ENCODE measurements at regions not wholly inside any gene's neighbourhood (a gene's known extent, or its start where the extent isn't known, plus 50 kb on each side); places are given as distances from the start of the nearest gene placed in this dataset.

DNA sequence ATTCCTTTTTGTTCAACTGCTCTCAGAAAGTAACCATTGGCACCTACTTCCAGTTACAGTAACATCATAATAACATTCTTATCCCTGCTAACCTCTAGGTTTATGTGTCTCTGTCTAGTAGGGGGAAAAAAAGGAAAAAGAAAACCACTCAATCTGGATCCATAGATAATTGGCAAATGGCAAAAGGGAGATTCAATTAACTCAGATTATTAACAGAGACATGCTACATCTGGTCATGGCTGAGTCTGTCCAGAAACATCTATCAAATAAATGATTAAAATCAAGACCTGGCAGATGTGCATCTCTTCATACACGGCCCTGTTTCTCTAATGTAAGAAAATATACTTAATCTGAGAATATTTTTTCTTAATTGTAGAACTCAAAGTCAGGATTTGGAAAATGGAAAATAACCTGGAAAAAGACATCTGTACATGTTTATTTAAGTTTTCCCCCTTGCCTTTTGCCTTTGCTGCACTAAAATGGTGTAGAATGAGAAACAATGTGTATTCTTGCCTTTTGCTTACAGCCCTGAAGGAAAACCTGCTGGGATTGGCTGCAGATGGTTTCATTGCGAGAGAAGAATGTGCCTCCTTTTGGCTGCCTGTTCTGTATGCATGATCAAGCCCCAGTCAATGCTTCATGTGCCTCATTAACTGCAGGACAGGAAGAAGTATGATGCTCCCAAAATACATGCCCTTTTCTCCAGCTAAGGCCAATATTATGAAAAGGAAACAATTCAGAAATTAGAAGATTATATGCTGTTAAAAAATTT, 921.6 kb upstream of the PCDH20 start:
- CTCF ChIA-PET = no interaction called here

DNA sequence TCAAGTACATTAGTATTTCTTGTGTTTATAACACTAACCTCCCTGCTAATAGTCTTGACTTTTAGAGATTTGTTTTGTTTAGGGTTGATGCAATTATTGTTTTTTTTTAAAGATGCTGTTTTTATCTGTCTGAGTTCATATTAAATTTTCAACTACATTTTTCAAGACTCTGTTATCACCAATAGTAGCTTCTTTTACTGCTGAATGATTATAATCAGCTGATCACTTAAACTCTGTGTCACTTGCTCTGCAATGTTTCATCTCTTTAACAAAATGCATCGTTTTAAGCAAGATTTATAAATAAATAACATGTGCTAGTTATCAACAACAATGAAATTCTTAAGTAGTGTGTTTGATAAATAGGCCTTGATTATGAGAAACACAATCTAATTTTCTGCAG, 920.9 kb upstream of the PCDH20 start:
- CTCF ChIA-PET = no interaction called here
- no peaks in the 10 kb centered on the region for H3K36me3 Mint-ChIP-seq
- H3K27ac Mint-ChIP-seq = no peak overlapping the region
- H3K4me3 Mint-ChIP-seq = no peak overlapping the region
- no peaks in the 10 kb centered on the region for H3K4me1 Mint-ChIP-seq
- no peak for DNase-seq
- no peaks in the 10 kb centered on the region for H3K27me3 Mint-ChIP-seq
- no peaks in the 10 kb centered on the region for H3K9me3 Mint-ChIP-seq

More for the DNA sequence above, 921.6 kb upstream of the PCDH20 start:
- no peak for DNase-seq
- no peaks in the 10 kb centered on the region for H3K4me1 Mint-ChIP-seq
- no peaks in the 10 kb centered on the region for H3K36me3 Mint-ChIP-seq
- H3K9me3 Mint-ChIP-seq = no peaks in the 10 kb centered on the region
- H3K27ac Mint-ChIP-seq = no peak overlapping the region
- no peak overlapping the region for H3K4me3 Mint-ChIP-seq
- H3K27me3 Mint-ChIP-seq = no peaks in the 10 kb centered on the region

DNA sequence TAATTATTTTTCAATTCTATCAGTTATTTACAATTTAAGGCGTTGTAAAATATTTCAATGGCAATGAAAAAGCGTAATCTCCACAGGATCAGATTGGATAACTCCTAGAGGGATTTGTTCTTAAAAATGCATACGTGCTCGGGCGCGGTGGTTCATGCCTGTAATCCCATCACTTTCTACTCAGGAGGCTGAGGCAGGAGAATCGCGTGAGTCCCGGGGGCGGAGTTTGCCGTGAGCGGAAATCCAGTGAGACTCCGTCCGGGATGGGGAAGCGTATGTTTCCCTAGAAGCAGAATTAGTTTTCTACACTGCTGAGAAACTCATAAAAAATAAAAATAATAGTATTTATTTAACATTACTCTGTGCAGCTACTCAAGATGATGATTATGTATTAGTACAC, 917.8 kb upstream of the PCDH20 start:
- no peak overlapping the region for H3K27ac Mint-ChIP-seq

DNA sequence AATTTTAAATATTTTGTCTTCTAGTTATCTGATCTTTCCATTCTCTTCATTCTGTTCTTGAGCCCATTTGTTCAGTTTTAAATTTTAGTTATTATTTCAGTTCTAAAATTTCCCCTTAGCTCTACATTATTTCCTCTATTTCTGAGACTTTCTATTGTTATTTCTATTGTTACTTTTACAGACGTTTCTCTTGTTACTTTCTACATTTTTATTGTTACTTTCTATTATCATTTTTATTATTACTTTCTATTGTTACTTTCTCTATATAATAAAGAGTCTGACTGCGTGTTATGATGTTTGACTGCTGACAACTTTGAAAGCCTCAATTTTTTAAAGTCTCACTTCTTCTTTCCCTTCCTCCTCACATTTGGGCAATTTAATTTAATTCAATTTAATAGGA, 915.7 kb upstream of the PCDH20 start:
- Mint-ChIP-seq H3K27me3 (no peaks in the 10 kb centered on the region), H3K36me3 (no peaks in the 10 kb centered on the region), H3K9me3 (peaks cover 6% of the 10 kb centered on the region), H3K4me3 (no peak overlapping the region), H3K27ac (no peak overlapping the region), H3K4me1 (no peaks in the 10 kb centered on the region)
- no peak for DNase-seq
- CTCF ChIA-PET = no interaction called here

More for the DNA sequence above, 917.8 kb upstream of the PCDH20 start:
- Mint-ChIP-seq H3K36me3 (no peaks in the 10 kb centered on the region), H3K27me3 (no peaks in the 10 kb centered on the region), H3K9me3 (no peaks in the 10 kb centered on the region), H3K4me1 (no peaks in the 10 kb centered on the region), H3K4me3 (no peak overlapping the region)
- CTCF ChIA-PET = no interaction called here
- DNase-seq = no peak

DNA sequence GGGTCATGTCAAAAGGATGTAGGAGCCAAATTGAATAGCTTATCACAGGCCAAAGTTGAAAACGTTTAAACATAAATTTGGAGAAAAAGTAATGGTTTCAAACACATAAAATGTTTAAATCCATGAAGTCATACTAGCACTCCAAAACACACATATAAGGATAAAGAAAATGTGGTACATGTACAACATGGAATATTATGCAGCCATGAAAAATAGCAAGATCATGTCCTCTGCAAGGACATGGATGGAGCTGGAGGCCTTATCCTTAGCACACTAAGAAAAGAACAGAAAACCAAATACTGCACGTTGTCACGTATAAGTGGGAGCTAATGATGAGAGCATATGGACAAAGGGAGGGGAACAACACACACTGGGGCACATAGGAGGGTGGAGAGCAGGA, 911.7 kb upstream of the PCDH20 start:
- CTCF ChIA-PET = no interaction called here
- H3K27ac Mint-ChIP-seq = no peak overlapping the region
- H3K4me1 Mint-ChIP-seq = no peaks in the 10 kb centered on the region
- H3K9me3 Mint-ChIP-seq = peaks cover 6% of the 10 kb centered on the region
- no peaks in the 10 kb centered on the region for H3K36me3 Mint-ChIP-seq
- H3K27me3 Mint-ChIP-seq = no peaks in the 10 kb centered on the region
- no peak for DNase-seq
- H3K4me3 Mint-ChIP-seq = no peak overlapping the region

DNA sequence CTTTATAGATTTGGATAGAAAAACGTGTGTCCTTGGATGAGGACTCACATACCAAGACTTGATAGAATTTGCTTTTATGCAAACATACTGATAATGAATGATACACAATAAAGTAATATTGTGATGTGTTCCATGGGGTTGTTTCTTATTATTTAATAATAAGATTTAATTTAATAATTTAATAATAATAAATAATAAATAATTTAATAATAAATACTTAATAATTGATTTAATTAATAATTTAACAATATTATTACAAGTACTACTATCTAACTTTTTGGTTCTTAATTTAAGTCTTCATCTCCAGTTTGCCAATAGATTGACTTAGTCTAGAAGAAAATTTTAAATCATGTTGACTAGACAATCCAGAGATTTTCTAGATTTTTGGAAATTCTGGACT, 909.2 kb upstream of the PCDH20 start:
- CTCF ChIA-PET = no interaction called here

DNA sequence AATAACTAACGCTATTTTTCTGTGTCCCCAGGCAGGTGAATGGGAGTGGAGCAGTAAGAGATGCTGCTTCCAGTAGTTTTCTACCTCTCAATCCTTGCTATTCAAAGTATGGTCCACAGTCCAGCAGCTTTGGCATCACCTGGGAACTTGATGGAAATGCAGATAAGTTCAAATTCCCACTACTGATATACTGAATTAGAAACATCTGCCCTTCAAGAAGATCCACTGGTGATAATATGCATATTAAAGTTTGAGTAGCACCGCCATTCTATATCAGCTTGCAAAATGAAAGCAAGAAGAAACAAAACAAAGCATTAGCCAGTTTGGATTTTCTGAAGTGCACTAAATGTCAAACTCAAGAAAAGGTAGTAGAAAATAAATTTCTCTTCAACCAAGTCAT, 906.2 kb upstream of the PCDH20 start:
- Mint-ChIP-seq H3K4me1 (no peaks in the 10 kb centered on the region), H3K27me3 (no peaks in the 10 kb centered on the region), H3K4me3 (no peak overlapping the region), H3K36me3 (no peaks in the 10 kb centered on the region), H3K9me3 (no peaks in the 10 kb centered on the region), H3K27ac (no peak overlapping the region)
- CTCF ChIA-PET = no interaction called here
- no peak for DNase-seq

More for the DNA sequence above, 909.2 kb upstream of the PCDH20 start:
- no peaks in the 10 kb centered on the region for H3K27me3 Mint-ChIP-seq
- no peak overlapping the region for H3K27ac Mint-ChIP-seq
- no peaks in the 10 kb centered on the region for H3K36me3 Mint-ChIP-seq
- H3K9me3 Mint-ChIP-seq = peaks cover 6% of the 10 kb centered on the region
- no peak overlapping the region for H3K4me3 Mint-ChIP-seq
- H3K4me1 Mint-ChIP-seq = no peaks in the 10 kb centered on the region
- no peak for DNase-seq

DNA sequence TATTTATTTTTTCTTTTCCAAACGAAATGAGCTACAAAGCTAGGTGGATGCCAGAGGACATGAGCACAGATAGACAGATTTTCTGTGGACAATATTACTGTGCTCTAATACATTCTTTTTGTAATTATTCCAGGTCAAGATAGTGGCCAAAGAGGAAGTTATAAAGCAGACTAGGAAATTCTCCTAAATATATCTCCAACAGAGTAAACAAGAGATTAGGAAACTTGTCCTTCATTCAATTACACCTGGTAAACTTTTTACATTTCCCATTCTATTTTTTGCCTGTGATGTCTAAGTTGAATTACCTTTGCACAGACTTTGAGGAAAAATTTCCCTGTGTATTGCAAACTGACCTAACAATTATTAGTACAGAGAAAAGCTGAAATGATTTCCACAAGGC, 905.5 kb upstream of the PCDH20 start:
- H3K4me3 Mint-ChIP-seq = no peak overlapping the region
- H3K27ac Mint-ChIP-seq = no peak overlapping the region
- CTCF ChIA-PET = no interaction called here
- no peaks in the 10 kb centered on the region for H3K9me3 Mint-ChIP-seq
- no peaks in the 10 kb centered on the region for H3K27me3 Mint-ChIP-seq
- DNase-seq = no peak
- H3K36me3 Mint-ChIP-seq = no peaks in the 10 kb centered on the region
- no peaks in the 10 kb centered on the region for H3K4me1 Mint-ChIP-seq

DNA sequence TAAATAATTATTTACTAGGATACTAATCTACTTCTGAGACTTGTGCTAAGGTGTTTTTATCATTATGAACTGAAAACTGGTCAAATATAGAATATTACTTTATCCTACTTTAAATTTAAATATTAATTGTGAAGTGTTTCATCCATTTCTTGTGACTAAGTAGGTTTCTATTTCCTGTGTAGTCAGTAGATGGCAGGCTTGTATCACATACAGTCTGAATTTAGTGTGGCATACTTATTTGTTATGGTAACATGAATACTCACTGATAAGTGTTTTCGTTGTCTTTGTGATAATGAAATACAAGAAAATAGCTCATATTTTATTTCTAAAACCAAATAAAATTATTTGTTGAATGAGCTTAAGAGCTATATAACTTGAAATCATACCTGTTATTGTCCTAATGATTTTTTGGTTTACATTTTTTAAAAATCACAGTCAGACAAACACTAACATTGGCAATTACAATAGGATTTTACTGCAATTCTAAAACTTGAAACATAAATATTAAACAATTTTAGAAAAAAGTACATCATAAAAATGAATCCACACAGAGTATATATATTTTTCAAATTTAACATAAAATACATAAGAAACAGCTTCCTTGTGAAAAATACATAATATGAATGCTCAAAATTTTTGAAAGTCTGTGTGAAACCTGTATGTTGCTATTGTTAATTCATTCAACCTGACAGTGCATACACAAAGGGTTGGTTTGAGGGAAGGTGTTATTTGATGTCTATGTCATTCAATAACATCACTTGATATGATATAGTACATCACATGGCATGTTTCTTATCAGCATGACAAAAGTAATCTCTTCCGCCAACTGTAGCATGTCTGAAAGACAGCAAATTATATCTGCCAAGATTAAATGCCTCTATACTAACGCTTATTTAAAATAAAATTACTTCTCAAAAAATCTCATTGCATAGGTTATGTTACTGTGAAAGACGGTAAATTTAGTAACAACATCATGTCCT, 904.8 kb upstream of the PCDH20 start:
- no peak for DNase-seq
- no peak overlapping the region for H3K27ac Mint-ChIP-seq
- no peaks in the 10 kb centered on the region for H3K9me3 Mint-ChIP-seq
- CTCF ChIA-PET = no interaction called here
- no peaks in the 10 kb centered on the region for H3K36me3 Mint-ChIP-seq
- H3K4me1 Mint-ChIP-seq = no peaks in the 10 kb centered on the region
- no peaks in the 10 kb centered on the region for H3K27me3 Mint-ChIP-seq
- no peak overlapping the region for H3K4me3 Mint-ChIP-seq

DNA sequence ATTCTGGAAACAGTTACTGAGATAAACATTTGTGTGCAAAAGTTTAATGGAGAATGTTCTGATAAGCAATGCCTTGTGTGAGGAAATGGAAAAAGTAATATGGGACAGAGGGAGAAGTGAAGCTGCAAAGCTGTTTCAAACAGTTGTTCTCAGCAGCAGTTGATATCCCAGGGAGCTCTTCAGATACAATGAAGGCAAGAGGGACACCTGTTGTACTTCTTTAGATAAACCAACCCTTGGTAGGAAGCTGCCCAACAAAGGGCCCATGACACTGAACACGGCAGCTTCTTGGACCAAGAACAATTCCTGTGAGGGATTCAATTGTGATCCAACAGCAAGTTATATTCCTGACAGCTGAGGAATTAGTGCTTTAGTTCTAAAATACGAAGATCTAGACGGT, 894.3 kb upstream of the PCDH20 start:
- Mint-ChIP-seq H3K9me3 (no peaks in the 10 kb centered on the region), H3K4me3 (no peak overlapping the region), H3K36me3 (no peaks in the 10 kb centered on the region), H3K27me3 (no peaks in the 10 kb centered on the region), H3K27ac (no peak overlapping the region), H3K4me1 (no peaks in the 10 kb centered on the region)
- CTCF ChIA-PET = no interaction called here
- no peak for DNase-seq

DNA sequence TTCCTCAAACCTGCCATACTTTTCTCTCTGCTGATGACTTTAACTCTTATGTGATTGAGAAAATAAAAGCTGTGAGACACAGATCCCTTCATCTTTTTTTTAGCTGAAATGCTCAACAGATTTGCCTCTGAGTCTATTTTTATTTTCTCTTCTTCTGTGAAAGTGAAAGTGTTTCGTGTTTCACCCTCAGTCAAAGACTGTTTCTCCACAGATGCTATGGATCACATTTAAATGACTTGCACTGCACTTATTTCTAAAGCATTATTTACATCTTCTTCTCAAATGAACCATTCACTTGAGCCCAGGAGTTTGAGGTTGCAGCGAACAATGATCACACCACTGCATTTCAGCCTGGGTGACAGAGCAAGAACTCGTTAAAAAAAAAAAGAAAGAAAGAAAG, 890.1 kb upstream of the PCDH20 start:
- CTCF ChIA-PET = no interaction called here
- Mint-ChIP-seq H3K4me3 (no peak overlapping the region), H3K4me1 (no peaks in the 10 kb centered on the region), H3K36me3 (no peaks in the 10 kb centered on the region), H3K9me3 (no peaks in the 10 kb centered on the region), H3K27ac (no peak overlapping the region), H3K27me3 (no peaks in the 10 kb centered on the region)
- no peak for DNase-seq

DNA sequence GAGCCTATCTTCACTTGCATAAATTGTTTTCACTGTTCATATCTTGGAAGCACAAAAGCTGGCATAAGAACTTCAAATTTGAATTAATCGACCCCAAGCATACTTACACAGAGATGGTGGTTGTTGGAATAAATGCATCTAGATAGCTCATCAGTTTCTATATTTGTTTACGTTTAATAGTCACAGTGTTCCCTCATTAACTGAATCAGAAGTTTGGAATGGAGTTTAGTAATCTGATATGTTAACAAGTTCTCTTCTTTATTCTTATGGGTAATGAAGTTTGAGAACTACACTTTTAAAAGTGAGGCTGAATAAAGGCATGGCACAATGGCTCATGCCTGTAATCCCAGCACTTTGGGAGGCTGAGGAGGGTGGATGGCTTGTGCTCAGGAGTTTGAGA, 886.7 kb upstream of the PCDH20 start:
- Mint-ChIP-seq H3K9me3 (no peaks in the 10 kb centered on the region), H3K4me3 (no peak overlapping the region), H3K4me1 (no peaks in the 10 kb centered on the region), H3K27me3 (no peaks in the 10 kb centered on the region), H3K36me3 (no peaks in the 10 kb centered on the region), H3K27ac (no peak overlapping the region)
- DNase-seq = no peak
- CTCF ChIA-PET = no interaction called here

DNA sequence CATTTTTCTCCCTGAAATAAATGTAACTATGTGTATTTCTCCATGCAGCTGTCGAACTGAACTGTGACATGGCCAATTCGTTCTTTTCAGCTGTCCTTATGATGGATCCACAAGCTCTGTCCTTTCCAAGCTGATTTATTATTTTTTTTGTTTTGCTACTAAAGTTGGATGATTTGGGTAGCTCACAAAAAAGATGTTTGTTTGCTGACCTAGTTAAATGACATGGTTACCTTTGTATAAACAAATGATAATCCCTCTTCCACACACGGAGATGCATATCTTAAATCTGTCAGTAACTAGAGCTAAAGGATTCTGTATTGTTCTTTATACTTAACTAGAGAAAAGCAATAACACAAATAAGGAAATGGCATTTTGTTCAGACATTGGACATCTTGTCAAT, 884.3 kb upstream of the PCDH20 start:
- no peaks in the 10 kb centered on the region for H3K36me3 Mint-ChIP-seq
- H3K27me3 Mint-ChIP-seq = no peaks in the 10 kb centered on the region
- no peak overlapping the region for H3K27ac Mint-ChIP-seq
- CTCF ChIA-PET = no interaction called here
- H3K4me3 Mint-ChIP-seq = no peak overlapping the region
- H3K4me1 Mint-ChIP-seq = no peaks in the 10 kb centered on the region
- DNase-seq = no peak
- no peaks in the 10 kb centered on the region for H3K9me3 Mint-ChIP-seq

DNA sequence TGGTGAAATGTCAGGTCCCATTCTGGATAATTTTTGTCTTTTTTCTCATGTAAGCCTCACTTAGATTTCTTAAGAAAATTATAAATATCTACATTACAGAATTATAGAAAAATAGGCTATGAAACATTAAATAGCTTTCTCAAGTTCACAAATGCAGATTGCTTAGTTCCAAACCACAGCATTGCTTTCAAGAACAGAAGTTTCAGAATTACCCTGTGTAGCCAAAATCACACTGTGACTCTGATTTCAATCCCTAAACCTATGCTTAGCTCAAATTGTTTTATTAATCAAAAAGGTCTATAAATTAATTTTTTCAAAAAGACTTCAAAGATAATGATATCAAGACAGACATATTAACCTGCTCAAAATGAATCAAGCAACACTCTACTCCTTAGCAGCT, 881.2 kb upstream of the PCDH20 start:
- no peak overlapping the region for H3K4me3 Mint-ChIP-seq
- CTCF ChIA-PET = no interaction called here

DNA sequence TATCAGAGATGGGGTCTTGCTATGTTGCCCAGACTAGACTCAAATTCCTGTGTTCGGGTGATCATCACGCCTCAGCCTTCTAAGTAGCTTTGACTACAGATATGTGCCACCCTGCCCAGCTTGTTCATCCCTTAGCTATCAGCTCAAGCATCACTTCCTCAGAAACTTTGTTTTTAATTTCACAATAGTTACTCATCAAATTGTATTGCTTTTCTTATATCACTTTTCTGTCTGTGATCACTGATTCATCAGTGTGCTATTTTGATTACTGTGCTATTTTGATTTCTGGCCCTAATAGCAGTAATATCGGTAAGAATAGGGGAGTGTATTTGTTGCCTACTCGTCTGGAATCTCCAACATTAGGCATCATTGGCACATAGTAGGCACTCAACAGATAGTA, 878.6 kb upstream of the PCDH20 start:
- Mint-ChIP-seq H3K27ac (no peak overlapping the region), H3K36me3 (no peaks in the 10 kb centered on the region), H3K4me1 (no peaks in the 10 kb centered on the region), H3K27me3 (no peaks in the 10 kb centered on the region), H3K4me3 (no peak overlapping the region), H3K9me3 (no peaks in the 10 kb centered on the region)
- CTCF ChIA-PET = no interaction called here
- no peak for DNase-seq

More for the DNA sequence above, 881.2 kb upstream of the PCDH20 start:
- H3K4me1 Mint-ChIP-seq = no peaks in the 10 kb centered on the region
- DNase-seq = no peak
- no peak overlapping the region for H3K27ac Mint-ChIP-seq
- H3K36me3 Mint-ChIP-seq = no peaks in the 10 kb centered on the region
- no peaks in the 10 kb centered on the region for H3K9me3 Mint-ChIP-seq
- H3K27me3 Mint-ChIP-seq = no peaks in the 10 kb centered on the region

Data from activated naive CD4-positive, alpha-beta T cell treated with anti-CD3 and anti-CD28 coated beads, Interleukin-2, amount 10 ng/mL, durations not matched to agents 7 days and 5 days (primary cell).